ENCODE measurements at regions not wholly inside any gene's neighbourhood (a gene's known extent, or its start where the extent isn't known, plus 50 kb on each side); places are given as distances from the start of the nearest gene placed in this dataset.
A peak's percentile ranks its signal among the peaks of the same experiment; 100 is the strongest.

DNA sequence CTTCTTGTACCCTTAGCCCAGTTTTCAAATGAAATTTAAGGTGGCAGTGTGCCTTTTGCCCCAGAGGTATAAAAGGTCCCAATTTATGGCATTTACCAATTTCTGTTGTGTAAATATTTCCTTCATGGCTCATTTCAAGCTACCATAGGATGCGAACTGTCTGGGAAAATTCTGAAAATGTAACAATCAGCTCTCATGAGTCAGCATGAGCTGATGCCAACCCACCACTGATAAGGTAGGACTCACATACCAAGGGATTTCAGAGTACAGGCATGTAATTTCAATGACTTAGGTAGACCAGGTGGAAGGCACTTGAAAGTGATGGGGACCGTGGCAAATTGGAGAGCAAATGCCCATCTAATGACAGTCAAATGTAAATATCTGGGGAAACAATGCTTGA lies 169.5 kb downstream of the TTC8 start:
- Histone ChIP-seq H3K36me3 (ENCODE audit: control insufficient read depth in 4 of 4, insufficient read depth in 4 of 4, low read length in 4 of 4) (no peaks in the 10 kb centered on the region), H3K9me3 (ENCODE audit: control insufficient read depth in 4 of 4, insufficient read depth in 3 of 4, low read length in 3 of 4) (peaks cover 0 to 7% (median 0%) of the 10 kb centered on the region in 4 donors), H3K4me3 (no peak overlapping the region), H3K9ac (ENCODE audit: insufficient read depth in 1 of 2, low read length in 2 of 2) (no peak overlapping the region), H3K27ac (ENCODE audit: low read depth in 1 of 2, low read length in 1 of 2) (no peak overlapping the region), H3K4me1 (ENCODE audit: control insufficient read depth in 5 of 5, insufficient read depth in 5 of 5, low read length in 5 of 5) (peaks cover 0 to 2% (median 0%) of the 10 kb centered on the region in 5 donors), H3K27me3 (ENCODE audit: control insufficient read depth in 3 of 3, insufficient read depth in 3 of 3, low read length in 2 of 3) (no peaks in the 10 kb centered on the region)
- no peak for DNase-seq
- ATAC-seq (ENCODE audit: insufficient read depth, low FRiP score), result no peak
- WGBS, 2 donors, result 74 to 86% methylated on average over 2 of the region's 2 CpGs
- TF ChIP-seq, protein P1, sequence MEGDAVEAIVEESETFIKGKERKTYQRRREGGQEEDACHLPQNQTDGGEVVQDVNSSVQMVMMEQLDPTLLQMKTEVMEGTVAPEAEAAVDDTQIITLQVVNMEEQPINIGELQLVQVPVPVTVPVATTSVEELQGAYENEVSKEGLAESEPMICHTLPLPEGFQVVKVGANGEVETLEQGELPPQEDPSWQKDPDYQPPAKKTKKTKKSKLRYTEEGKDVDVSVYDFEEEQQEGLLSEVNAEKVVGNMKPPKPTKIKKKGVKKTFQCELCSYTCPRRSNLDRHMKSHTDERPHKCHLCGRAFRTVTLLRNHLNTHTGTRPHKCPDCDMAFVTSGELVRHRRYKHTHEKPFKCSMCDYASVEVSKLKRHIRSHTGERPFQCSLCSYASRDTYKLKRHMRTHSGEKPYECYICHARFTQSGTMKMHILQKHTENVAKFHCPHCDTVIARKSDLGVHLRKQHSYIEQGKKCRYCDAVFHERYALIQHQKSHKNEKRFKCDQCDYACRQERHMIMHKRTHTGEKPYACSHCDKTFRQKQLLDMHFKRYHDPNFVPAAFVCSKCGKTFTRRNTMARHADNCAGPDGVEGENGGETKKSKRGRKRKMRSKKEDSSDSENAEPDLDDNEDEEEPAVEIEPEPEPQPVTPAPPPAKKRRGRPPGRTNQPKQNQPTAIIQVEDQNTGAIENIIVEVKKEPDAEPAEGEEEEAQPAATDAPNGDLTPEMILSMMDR (IDR thresholded peaks at IDR 0.05; ENCODE audit: control extremely low read depth, extremely low read depth), result no peak

DNA sequence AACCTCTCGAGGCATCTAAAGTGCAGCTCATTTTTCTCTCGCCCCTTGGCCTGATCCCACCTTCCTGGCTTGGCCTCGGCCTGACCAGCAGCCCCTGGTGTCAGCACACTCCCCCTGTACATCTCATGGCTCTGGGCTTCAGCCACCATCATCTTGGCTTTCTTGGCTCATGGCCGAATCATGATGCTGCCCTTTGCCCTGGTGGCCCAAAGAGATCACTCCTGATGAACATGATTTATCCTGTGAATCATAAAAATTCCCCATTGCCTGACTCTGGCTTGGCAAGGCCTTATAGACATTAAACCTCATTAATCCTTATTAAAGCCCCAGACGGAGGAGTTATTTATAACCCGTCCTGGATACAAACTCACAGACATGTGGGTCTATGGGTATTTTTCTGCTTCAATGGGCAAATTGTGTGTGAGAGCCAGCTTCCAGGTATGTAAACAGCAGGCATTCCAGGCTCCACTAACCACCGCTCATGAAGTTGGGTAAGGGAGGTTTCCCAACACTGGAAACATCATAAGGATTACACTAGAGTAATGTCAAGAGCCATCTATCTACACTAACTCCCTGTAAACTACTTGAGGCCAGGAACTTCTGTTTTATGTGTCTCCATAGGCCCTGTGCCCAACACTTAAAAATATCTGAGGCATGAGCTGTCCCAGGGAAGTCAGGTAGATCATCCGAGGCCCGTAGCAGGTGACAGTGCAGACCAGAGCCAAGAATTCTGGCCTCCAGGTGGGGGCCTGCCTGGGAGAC lies 171.2 kb downstream of the TTC8 start:
- Histone ChIP-seq H3K27ac (ENCODE audit: low read depth in 1 of 2, low read length in 1 of 2) (no peak overlapping the region), H3K27me3 (ENCODE audit: control insufficient read depth in 3 of 3, insufficient read depth in 3 of 3, low read length in 2 of 3) (no peaks in the 10 kb centered on the region), H3K4me1 (ENCODE audit: control insufficient read depth in 5 of 5, insufficient read depth in 5 of 5, low read length in 5 of 5) (peaks cover 0 to 5% (median 0%) of the 10 kb centered on the region in 5 donors), H3K9ac (ENCODE audit: insufficient read depth in 1 of 2, low read length in 2 of 2) (no peak overlapping the region), H3K36me3 (ENCODE audit: control insufficient read depth in 4 of 4, insufficient read depth in 4 of 4, low read length in 4 of 4) (no peaks in the 10 kb centered on the region), H3K9me3 (ENCODE audit: control insufficient read depth in 4 of 4, insufficient read depth in 3 of 4, low read length in 3 of 4) (peaks cover 0 to 11% (median 0%) of the 10 kb centered on the region in 4 donors), H3K4me3 (no peak overlapping the region)
- ATAC-seq (ENCODE audit: insufficient read depth, low FRiP score) (peak; percentile 74), DNase-seq (no peak)
- TF ChIP-seq, protein P1 (IDR thresholded peaks at IDR 0.05; ENCODE audit: control extremely low read depth, extremely low read depth), result no peak
- 61 to 86% methylated on average over 9 of the region's 9 CpGs for WGBS, 2 donors

DNA sequence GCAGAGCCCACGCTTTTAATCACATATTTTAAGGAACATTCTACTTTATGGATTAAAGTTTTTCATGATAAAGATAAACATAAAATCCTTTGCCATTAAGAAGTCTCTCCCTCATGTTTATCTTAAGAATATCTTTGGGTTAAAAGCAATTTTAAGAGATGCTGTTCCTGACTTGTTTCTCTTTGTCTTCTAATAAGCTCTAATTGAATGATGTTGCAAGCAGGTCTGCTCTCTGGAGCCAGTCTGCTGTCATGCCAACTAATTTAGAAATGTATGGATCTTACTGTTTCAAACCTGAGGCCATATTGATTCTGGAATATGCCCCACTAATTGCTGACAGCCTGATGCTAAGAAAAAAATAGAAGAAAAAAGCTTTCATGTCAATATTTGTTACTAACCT lies 173.6 kb downstream of the TTC8 start:
- peaks cover 0 to 9% (median 0%) of the 10 kb centered on the region in 4 donors for H3K9me3 ChIP-seq (ENCODE audit: control insufficient read depth in 4 of 4, insufficient read depth in 3 of 4, low read length in 3 of 4)
- 78 to 87% methylated on average over 1 of the region's 1 CpG for WGBS, 2 donors
- H3K4me3 ChIP-seq, result no peak overlapping the region
- DNase-seq, result no peak
- H3K36me3 ChIP-seq (ENCODE audit: control insufficient read depth in 4 of 4, insufficient read depth in 4 of 4, low read length in 4 of 4), result no peaks in the 10 kb centered on the region
- H3K4me1 ChIP-seq (ENCODE audit: control insufficient read depth in 5 of 5, insufficient read depth in 5 of 5, low read length in 5 of 5), result peaks cover 0 to 7% (median 0%) of the 10 kb centered on the region in 5 donors
- no peak overlapping the region for H3K9ac ChIP-seq (ENCODE audit: insufficient read depth in 1 of 2, low read length in 2 of 2)
- ATAC-seq (ENCODE audit: insufficient read depth, low FRiP score), result no peak
- no peak overlapping the region for H3K27ac ChIP-seq (ENCODE audit: low read depth in 1 of 2, low read length in 1 of 2)
- TF ChIP-seq, protein P1 (IDR thresholded peaks at IDR 0.05; ENCODE audit: control extremely low read depth, extremely low read depth), result no peak
- H3K27me3 ChIP-seq (ENCODE audit: control insufficient read depth in 3 of 3, insufficient read depth in 3 of 3, low read length in 2 of 3), result no peaks in the 10 kb centered on the region
